H54 (cell line): ENCODE measurements at regions not wholly inside any gene's neighbourhood (a gene's known extent, or its start where the extent isn't known, plus 50 kb on each side); places are given as distances from the start of the nearest gene placed in this dataset.

Source experiments
- DNase-seq: peaks from one replicate; pipeline ENCODE4 v3.0.0; 2011; ENCODE audit warnings: low spot score, mixed read lengths; ENCODE audit not compliant: insufficient read length
- FAIRE-seq: peaks from 3 replicates; lab custom pipeline; 2011; peaks lifted over from hg19 to GRCh38; lab: Jason Lieb, UNC
- POLR2A ChIP-seq: IDR thresholded peaks from 2 replicates; pipeline ENCODE4 v1.6.1; 2011; ENCODE audit warnings: low read depth, mild to moderate bottlenecking, low read length

GRCh38 chr3:10761583-10761982 is 54.4 kb upstream of the SLC6A11 start:
- TF ChIP-seq POLR2A = no peak
- DNase-seq (no peak), FAIRE-seq (no peak)

GRCh38 chr3:10762116-10762515 is 53.9 kb upstream of the SLC6A11 start:
- TF ChIP-seq POLR2A = no peak
- FAIRE-seq = no peak
- DNase-seq = no peak

GRCh38 chr3:10762611-10763247 is 53.3 kb upstream of the SLC6A11 start:
- no peak for TF ChIP-seq POLR2A
- FAIRE-seq (no peak), DNase-seq (no peak)

GRCh38 chr3:10763248-10763620 is 52.8 kb upstream of the SLC6A11 start:
- TF ChIP-seq POLR2A = no peak
- FAIRE-seq = no peak
- no peak for DNase-seq

GRCh38 chr3:10763817-10764258 is 52.2 kb upstream of the SLC6A11 start:
- FAIRE-seq = no peak
- TF ChIP-seq POLR2A = no peak
- DNase-seq = no peak

- FAIRE-seq (no peak), DNase-seq (no peak)
- no peak for TF ChIP-seq POLR2A
Measured at GRCh38 chr3:10764259-10765051, 51.6 kb upstream of the SLC6A11 start.

GRCh38 chr3:10766049-10766705 is 49.9 kb upstream of the SLC6A11 start:
- no peak for TF ChIP-seq POLR2A
- FAIRE-seq = no peak
- no peak for DNase-seq
